ENCODE measurements at regions not wholly inside any gene's neighbourhood (a gene's known extent, or its start where the extent isn't known, plus 50 kb on each side); places are given as distances from the start of the nearest gene placed in this dataset.

- CTCF ChIA-PET, result no interaction called here
- TF ChIP-seq ZFP36 (IDR thresholded peaks at IDR 0.05; ENCODE audit: borderline replicate concordance, partially characterized antibody) (no peak), HDAC2 (IDR thresholded peaks at IDR 0.05) (no peak), POLR2AphosphoS2 (conservative IDR thresholded peaks at IDR 0.05; ENCODE audit: low read length) (no peak), CBX8 (IDR thresholded peaks at IDR 0.05) (no peak), RNF2 (IDR thresholded peaks at IDR 0.05; ENCODE audit: borderline replicate concordance, low read depth) (no peak), EHF (CRISPR knock-in tag; IDR thresholded peaks at IDR 0.05) (no peak), ELK1 (IDR thresholded peaks at IDR 0.05; ENCODE audit: low read depth, low read length) (no peak), HEYL (CRISPR knock-in tag; IDR thresholded peaks at IDR 0.05) (no peak), MYC (IDR thresholded peaks at IDR 0.05; ENCODE audit: borderline replicate concordance, low read length) (no peak), MAZ (IDR thresholded peaks at IDR 0.05; ENCODE audit: borderline replicate concordance, low read depth, low read length) (no peak)
- POLR2A ChIA-PET, result no interaction called here
- FAIRE-seq (no peak), DNase-seq (ENCODE audit: low read depth in 1 of 2, low spot score in 1 of 2) (no peak), ATAC-seq (no peak)
- no peak overlapping the region for H3K4me3 ChIP-seq
- no peaks in the 10 kb centered on the region for H3K4me1 ChIP-seq
- H3K4me2 ChIP-seq, result no peak overlapping the region
- 46% methylated on average over 6 of the region's 6 CpGs for WGBS (ENCODE audit: missing lambda C conversion rate)
- H3K27ac ChIP-seq, result no peak overlapping the region
- H3K9me3 ChIP-seq, result no peaks in the 10 kb centered on the region
These were observed 118.9 kb upstream of the POU3F3 start for GRCh38 chr2:104734937-104735586.

- ChIA-PET CTCF (no interaction called here), POLR2A (no interaction called here)
- WGBS (ENCODE audit: missing lambda C conversion rate), result 32% methylated on average over 7 of the region's 7 CpGs
- FAIRE-seq, result no peak
- Histone ChIP-seq H3K9me3 (no peaks in the 10 kb centered on the region), H3K4me3 (no peak overlapping the region), H3K27ac (no peak overlapping the region), H3K4me2 (no peak overlapping the region), H3K4me1 (no peaks in the 10 kb centered on the region)
- TF ChIP-seq NFE2L2 (conservative IDR thresholded peaks at IDR 0.05; ENCODE audit: low read length) (no peak), CBX8 (IDR thresholded peaks at IDR 0.05) (no peak), RFX5 (IDR thresholded peaks at IDR 0.05) (no peak), EP300 (IDR thresholded peaks at IDR 0.05) (no peak), SMC3 (IDR thresholded peaks at IDR 0.05) (no peak), EHF (CRISPR knock-in tag; IDR thresholded peaks at IDR 0.05) (no peak), BCL3 (IDR thresholded peaks at IDR 0.05) (no peak)
- TF ChIP-seq, protein P1, sequence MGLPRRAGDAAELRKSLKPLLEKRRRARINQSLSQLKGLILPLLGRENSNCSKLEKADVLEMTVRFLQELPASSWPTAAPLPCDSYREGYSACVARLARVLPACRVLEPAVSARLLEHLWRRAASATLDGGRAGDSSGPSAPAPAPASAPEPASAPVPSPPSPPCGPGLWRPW (IDR thresholded peaks at IDR 0.05), result no peak
- no peak for ATAC-seq
- DNase-seq (ENCODE audit: low read depth in 1 of 2, low spot score in 1 of 2), result no peak
These were observed 117.9 kb upstream of the POU3F3 start for GRCh38 chr2:104736026-104736425.

GRCh38 chr2:104741860-104742259, 112.1 kb upstream of the POU3F3 start:
- DNase-seq (ENCODE audit: low read depth in 1 of 2, low spot score in 1 of 2) (no peak), ATAC-seq (no peak), FAIRE-seq (no peak)
- no peaks in the 10 kb centered on the region for H3K9me3 ChIP-seq
- H3K4me3 ChIP-seq, result no peak overlapping the region
- no peaks in the 10 kb centered on the region for H3K4me1 ChIP-seq
- 3% methylated on average over 3 of the region's 3 CpGs for WGBS (ENCODE audit: missing lambda C conversion rate)
- H3K4me2 ChIP-seq, result no peak overlapping the region
- no peak overlapping the region for H3K27ac ChIP-seq
- CTCF ChIA-PET, result no interaction called here
- TF ChIP-seq ESRRA (IDR thresholded peaks at IDR 0.05; ENCODE audit: borderline replicate concordance, low read length) (no peak), FOSB (CRISPR knock-in tag; IDR thresholded peaks at IDR 0.05) (no peak), RNF2 (IDR thresholded peaks at IDR 0.05; ENCODE audit: borderline replicate concordance, low read depth) (no peak), BHLHE40 (IDR thresholded peaks at IDR 0.05; ENCODE audit: low read depth, low read length) (no peak), NR3C1 (IDR thresholded peaks at IDR 0.05) (no peak), POLR2AphosphoS2 (conservative IDR thresholded peaks at IDR 0.05; ENCODE audit: low read length) (no peak), TP53 (CRISPR knock-in tag; IDR thresholded peaks at IDR 0.05) (no peak), CEBPB (IDR thresholded peaks at IDR 0.05) (no peak), MYC (IDR thresholded peaks at IDR 0.05; ENCODE audit: borderline replicate concordance, low read length) (no peak), ATOH8 (CRISPR knock-in tag; IDR thresholded peaks at IDR 0.05; ENCODE audit: low read depth) (no peak), ZC3H11A (IDR thresholded peaks at IDR 0.05) (no peak), RARB (CRISPR knock-in tag; IDR thresholded peaks at IDR 0.05) (no peak), HEYL (CRISPR knock-in tag; IDR thresholded peaks at IDR 0.05) (no peak), BCL3 (IDR thresholded peaks at IDR 0.05) (no peak)
- POLR2A ChIA-PET, result no interaction called here
